OCI-LY7 (cell line): ENCODE measurements at regions not wholly inside any gene's neighbourhood (a gene's known extent, or its start where the extent isn't known, plus 50 kb on each side); places are given as distances from the start of the nearest gene placed in this dataset.

Experiments used
- CTCF ChIP-seq: fragments of 200-600 bp; sonication (generic); conservative IDR thresholded peaks from 2 replicates; pipeline ENCODE4 v1.5.1; 2014; ENCODE audit warnings: mild to moderate bottlenecking, antibody characterized with exemption, low read length, moderate library complexity, mixed read lengths
- EZH2phosphoT487 ChIP-seq: fragments of 200-600 bp; sonication (generic); IDR thresholded peaks from 2 replicates; pipeline ENCODE4 v1.6.1; 2018; ENCODE audit warnings: low read depth, borderline replicate concordance, mild to moderate bottlenecking, mixed run types, antibody characterized with exemption, low read length, moderate library complexity, mixed read lengths

GRCh38 chr6:169921853-169922824, 170.7 kb downstream of the ERMARD start:
- TF ChIP-seq CTCF, result no peak
- no peak for TF ChIP-seq EZH2phosphoT487
